HG02610 (cell line): ENCODE measurements at regions not wholly inside any gene's neighbourhood (a gene's known extent, or its start where the extent isn't known, plus 50 kb on each side); places are given as distances from the start of the nearest gene placed in this dataset.
"Not testable (repeated sequence)": the region's sequence is repeated elsewhere in the genome, so short reads cannot be mapped to it uniquely, and the experiment has no call there.

ENCODE experiments used
- ATAC-seq: cut with Tn5 transposase; IDR thresholded peaks from one replicate; pipeline ENCODE4 v1.9.1; 2021; ENCODE audit warnings: mild to moderate bottlenecking, moderate library complexity; ENCODE audit not compliant: unreplicated experiment

- ATAC-seq: no peak
These were observed 173.3 kb downstream of the PTPRU start for GRCh38 chr1:29409616-29410015.

- no peak for ATAC-seq
These were observed 172.7 kb downstream of the PTPRU start for GRCh38 chr1:29408831-29409605.

GRCh38 chr1:29406814-29407213 lies 170.5 kb downstream of the PTPRU start:
- ATAC-seq: no peak

GRCh38 chr1:29400203-29400602 lies 163.9 kb downstream of the PTPRU start:
- not testable (repeated sequence) for ATAC-seq

- ATAC-seq: no peak
These were observed 163.1 kb downstream of the PTPRU start for GRCh38 chr1:29399465-29399864.

- ATAC-seq: no peak
These were observed 162.1 kb downstream of the PTPRU start for GRCh38 chr1:29398431-29398830.

- ATAC-seq: no peak
These were observed 161.7 kb downstream of the PTPRU start for GRCh38 chr1:29397981-29398380.

- no peak for ATAC-seq
These were observed 160.9 kb downstream of the PTPRU start for GRCh38 chr1:29397256-29397590.

- no peak for ATAC-seq
These were observed 160.3 kb downstream of the PTPRU start for GRCh38 chr1:29396438-29397255.

GRCh38 chr1:29395736-29396437 lies 159.6 kb downstream of the PTPRU start:
- ATAC-seq: no peak

GRCh38 chr1:29394521-29395225 lies 158.4 kb downstream of the PTPRU start:
- no peak for ATAC-seq

- no peak for ATAC-seq
These were observed 157.1 kb downstream of the PTPRU start for GRCh38 chr1:29393451-29393826.

GRCh38 chr1:29392486-29393450 lies 156.4 kb downstream of the PTPRU start:
- ATAC-seq: no peak

GRCh38 chr1:29392036-29392435 lies 155.7 kb downstream of the PTPRU start:
- ATAC-seq: no peak

GRCh38 chr1:29391362-29391880 lies 155.1 kb downstream of the PTPRU start:
- no peak for ATAC-seq

- ATAC-seq: no peak
These were observed 154.4 kb downstream of the PTPRU start for GRCh38 chr1:29390491-29391361.

- no peak for ATAC-seq
These were observed 153.8 kb downstream of the PTPRU start for GRCh38 chr1:29390075-29390474.

GRCh38 chr1:29389533-29390041 lies 153.3 kb downstream of the PTPRU start:
- no peak for ATAC-seq

- ATAC-seq: no peak
These were observed 152.6 kb downstream of the PTPRU start for GRCh38 chr1:29388884-29389283.
